ENCODE measurements at regions not wholly inside any gene's neighbourhood (a gene's known extent, or its start where the extent isn't known, plus 50 kb on each side); places are given as distances from the start of the nearest gene placed in this dataset.

GRCh38 chr2:139123795-139124194, 343.6 kb upstream of the NXPH2 start:
- DNase-seq, result no peak

GRCh38 chr2:139122711-139123158, 342.5 kb upstream of the NXPH2 start:
- no peak for DNase-seq

DNA sequence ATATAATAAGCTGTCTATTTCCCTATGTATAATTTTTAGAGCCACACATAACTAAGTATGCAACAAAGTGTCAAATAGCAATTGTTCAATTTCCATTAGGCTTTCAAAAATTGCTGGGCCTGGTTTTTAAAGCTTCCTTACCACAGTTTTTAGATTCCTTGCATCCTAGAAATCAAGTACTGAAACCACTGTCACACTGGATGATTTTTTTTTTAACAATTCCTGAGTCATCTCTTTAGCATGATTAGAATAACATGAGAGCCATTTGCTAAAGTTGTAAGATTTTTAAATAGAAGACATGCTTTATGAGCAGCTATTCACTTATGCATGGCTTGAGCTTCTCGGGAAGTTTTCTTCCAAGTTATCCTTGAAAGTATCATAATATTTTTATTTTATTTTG, 319.5 kb upstream of the NXPH2 start:
- no peak for DNase-seq

GRCh38 chr2:139098961-139099360, 318.8 kb upstream of the NXPH2 start:
- no peak for DNase-seq

DNA sequence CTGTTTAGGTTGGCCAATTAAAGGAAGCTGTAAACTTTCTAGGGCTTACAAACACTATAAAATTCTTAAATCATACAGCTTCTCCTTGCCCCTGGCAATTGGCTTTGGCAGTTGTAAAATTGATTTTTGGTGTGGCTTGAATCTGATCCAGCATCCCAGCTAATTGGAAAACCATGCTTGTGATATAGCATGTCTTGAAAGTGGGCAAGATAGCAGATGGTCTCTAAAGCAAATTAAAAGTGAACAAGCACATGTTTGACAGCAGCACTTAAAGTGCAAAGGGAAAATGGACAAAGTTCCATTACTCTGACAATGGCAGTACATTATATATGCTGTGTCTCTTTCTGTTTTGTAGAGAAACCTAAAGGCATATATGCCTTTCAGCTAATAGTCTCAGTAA, 302.9 kb upstream of the NXPH2 start:
- no peak for DNase-seq

DNA sequence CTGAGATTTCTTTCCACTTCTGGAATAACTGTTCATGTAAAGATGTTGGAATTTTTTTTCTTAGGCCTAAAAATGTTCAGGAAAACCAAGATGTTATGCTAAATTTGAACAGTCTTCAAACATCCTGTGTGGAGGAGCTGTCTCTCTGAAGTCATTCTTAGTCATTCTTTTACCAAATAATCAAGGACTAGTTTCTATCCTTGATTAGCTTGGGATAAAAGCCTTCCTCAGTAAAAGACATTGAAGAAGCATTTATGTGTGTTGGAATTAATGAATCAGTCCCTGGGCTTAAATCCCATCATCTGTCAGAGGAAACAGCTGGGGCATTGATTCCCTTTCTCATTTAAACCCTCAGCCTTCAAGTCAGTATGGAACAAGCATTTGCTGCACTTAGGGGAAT, 300.1 kb upstream of the NXPH2 start:
- DNase-seq, result no peak

DNA sequence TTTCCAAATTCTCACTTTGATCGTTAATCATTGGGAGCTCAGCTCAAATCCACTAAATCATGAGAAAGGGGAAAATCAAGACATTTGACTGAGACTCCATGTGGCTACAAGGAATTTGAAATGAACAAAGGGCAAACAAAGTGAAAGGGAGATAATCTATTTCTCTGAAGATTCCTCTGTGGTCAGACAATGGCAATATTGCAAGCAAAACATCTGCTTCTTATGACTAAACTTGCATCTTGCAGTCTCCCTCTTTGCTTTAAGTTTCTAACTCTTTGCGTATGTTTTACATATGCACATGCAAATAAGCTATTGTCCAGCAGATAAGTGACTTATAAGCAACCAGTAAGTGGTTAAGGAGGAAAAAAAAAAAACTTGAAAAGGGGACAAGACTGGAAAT, 299.1 kb upstream of the NXPH2 start:
- DNase-seq, result no peak

DNA sequence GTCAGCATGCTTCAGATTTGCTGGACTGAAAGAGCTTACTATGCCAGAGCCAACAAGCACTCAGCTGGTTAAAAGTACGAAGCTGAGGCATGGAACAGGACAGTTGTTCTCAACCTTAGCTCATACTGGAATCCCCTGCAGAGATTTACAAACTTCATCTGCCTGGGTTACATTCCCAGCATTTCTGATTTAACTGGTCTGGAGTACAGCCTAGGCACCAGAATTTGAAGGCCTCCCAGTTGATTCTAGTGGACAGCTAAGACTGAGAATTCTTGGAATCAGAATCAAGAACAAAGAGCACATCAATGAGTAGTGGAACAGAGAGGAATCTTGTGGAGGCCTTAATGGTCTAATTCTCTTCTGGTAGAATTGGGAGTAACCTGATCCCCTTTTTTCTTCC, 298.2 kb upstream of the NXPH2 start:
- DNase-seq, result no peak

DNA sequence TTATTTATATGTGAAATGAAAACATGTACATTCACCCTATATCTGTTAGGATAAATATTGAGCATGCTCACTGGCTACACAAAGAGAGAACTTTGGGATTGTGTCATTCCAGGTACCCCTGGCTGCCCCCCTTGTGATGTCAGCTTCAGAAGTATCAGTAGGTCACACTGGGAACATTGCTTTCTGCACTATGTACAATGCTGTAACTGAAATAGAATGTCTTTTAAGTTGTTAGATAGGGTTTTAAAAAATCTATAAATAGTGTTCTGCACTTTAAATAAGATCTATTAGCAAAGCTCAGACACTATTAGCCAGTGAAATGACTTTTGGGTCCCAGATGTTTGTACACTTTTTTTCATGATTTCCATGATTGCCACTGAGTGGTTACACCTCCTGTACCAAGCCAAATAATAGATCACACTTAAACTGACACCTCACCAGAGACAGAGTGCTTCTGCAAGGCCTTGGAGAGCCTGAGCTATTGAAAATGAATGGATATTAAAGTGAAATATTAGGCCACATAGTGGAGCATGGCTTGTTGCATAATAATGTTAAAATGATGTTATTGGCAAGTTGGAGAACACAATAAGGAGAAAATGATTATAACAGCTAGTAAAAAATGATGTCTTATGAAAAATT, 297.0 kb upstream of the NXPH2 start:
- no peak for DNase-seq

DNA sequence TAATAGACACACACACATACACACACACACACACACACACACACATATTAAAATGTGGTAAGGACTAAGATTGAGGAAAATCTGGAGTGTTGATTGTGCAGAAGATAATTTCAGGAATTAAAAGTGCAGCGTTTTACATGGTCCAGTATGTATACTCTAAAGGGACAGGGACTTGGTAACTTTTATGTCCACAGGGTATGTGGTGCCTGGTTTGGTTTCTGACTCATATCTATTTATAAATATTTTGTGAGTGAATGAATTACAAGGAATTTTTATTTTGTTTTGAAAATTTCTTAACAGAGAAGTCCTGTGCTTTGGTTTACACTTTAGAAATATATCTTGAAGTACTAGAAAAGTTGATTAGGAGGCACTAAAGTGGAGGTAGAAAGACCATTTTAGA, 287.7 kb upstream of the NXPH2 start:
- DNase-seq, result no peak

- no peak for DNase-seq
These were observed 286.9 kb upstream of the NXPH2 start for GRCh38 chr2:139067072-139067471.

DNA sequence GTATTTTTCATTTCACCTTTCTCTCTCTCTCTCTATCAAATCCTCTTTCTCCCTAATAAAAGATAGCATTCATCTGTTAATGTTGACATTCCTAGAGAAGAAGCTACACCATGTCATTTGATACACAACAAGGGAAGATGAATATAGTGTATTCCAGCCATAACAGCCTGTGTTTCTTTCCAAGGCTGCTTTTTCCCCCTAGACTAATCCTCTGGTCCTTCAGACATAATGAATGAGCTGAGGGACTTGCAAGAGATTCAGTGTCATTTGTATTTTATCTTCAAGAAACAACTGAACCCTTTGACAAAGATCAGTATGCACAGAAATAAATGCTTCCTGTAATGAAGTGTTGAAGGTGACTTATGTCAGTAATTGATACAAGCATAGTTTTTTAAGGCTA, 284.0 kb upstream of the NXPH2 start:
- DNase-seq, result no peak

- DNase-seq, result no peak
These were observed 279.4 kb upstream of the NXPH2 start for GRCh38 chr2:139059617-139060016.

- DNase-seq, result no peak
These were observed 275.0 kb upstream of the NXPH2 start for GRCh38 chr2:139055202-139055601.

GRCh38 chr2:139048017-139048416, 267.8 kb upstream of the NXPH2 start:
- no peak for DNase-seq

GRCh38 chr2:139045524-139045923, 265.3 kb upstream of the NXPH2 start:
- DNase-seq, result no peak

GRCh38 chr2:139034064-139034463, 253.9 kb upstream of the NXPH2 start:
- no peak for DNase-seq

DNA sequence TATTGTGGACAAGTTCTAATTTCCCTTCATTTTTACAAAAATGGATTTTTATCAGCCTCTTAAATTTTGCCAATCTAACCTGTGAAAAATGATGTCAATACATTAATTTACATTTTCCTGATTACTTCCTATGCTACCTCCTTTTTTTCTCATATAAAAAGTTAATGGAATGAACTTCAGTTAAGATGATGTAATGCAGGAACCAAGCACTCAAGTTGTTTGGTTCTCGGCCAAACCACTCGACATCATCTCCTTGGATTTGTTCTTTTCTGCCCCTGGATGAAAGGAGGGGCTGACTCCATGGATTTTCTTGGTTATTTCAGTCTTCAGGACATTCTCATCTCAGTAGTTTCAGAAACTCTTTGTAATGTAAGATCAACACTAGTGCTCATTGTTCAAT, 253.1 kb upstream of the NXPH2 start:
- DNase-seq, result no peak

- DNase-seq, result no peak
These were observed 251.5 kb upstream of the NXPH2 start for GRCh38 chr2:139031722-139032121.

GRCh38 chr2:139020287-139020686, 240.1 kb upstream of the NXPH2 start:
- DNase-seq, result no peak

- DNase-seq, result no peak
These were observed 238.1 kb upstream of the NXPH2 start for GRCh38 chr2:139018252-139018651.

- DNase-seq, result no peak
These were observed 226.9 kb upstream of the NXPH2 start for GRCh38 chr2:139007130-139007529.

DNA sequence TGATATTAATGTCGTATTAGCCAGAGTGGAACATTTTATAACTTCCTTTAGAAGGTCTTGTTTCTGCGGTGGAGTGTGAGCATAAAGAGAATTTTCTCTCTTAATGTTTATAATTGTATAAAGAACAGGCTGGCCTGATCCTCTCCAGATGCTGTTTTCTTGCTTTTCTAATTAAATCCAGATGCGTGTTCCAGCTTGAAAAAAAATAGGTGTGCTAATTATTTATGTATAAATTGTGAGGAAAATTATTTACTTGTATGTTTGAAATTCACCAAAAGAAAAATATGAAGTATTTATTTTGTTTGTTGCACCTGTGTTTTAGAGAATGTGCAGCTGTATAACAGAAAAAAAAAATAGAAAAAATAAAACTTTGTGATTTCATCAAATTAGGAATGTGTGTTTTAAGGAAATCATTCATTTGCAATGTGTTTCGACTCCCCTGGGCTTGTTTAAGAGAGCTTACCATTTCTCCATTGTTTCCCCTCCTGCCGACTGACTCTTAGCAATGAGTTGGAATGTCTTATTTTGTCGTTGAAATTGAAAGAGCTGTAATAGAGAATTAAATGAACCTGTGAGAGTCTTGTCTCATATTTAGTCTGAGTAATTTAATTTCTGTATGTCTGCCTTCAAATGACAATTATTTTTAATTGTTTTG, 220.1 kb upstream of the NXPH2 start:
- DNase-seq, result no peak

DNA sequence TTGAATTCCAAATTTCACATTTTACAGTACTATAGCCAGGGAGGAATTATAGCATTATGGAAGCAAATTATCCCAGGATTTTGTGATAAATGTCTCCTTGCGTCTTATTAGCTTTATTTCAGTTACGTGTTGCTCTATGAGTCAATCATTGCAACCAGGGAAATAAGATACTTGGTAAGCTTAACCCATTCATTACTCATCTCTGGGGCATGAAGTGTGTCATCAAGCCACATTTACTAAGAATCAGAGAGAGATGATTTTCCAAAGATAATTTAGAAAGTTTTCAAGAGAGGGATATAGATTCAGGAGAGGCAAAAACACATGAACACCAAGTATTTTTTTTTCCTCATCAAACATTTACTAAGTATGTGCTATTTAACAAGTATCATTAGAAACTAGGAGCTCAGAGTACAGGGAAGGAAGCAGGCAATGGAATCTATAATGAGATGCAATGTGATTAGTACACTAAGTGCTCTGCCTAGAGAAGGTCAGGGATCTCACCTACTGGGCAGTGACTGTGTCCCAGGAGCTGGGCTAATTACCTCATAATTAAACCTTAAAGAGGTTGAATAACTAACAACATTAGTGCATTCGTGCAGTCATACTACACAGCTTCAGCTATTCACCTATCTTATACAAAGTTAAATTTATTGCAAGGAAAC, 217.8 kb upstream of the NXPH2 start:
- no peak for DNase-seq

DNA sequence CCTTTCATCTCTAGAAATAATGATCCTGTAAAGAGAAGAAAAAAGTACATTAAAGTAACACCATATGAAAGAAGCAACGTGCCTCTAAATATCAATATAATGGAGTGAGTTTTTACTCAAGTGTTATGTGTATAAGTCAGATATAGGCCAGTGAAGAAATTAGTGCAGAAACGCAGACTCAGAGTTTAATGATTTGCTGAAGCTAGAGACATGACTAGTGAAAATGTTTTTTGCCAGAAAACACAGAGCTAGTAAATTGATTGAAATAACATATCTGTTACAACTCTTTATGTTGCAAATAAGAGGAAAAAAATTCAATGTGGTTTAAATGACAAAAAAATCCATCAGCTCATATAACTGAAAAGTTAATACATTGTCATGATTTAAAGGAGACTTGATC, 217.2 kb upstream of the NXPH2 start:
- no peak for DNase-seq
